ENCODE measurements at regions not wholly inside any gene's neighbourhood (a gene's known extent, or its start where the extent isn't known, plus 50 kb on each side); places are given as distances from the start of the nearest gene placed in this dataset.

- TF ChIP-seq PATZ1 (CRISPR knock-in tag; IDR thresholded peaks at IDR 0.05; ENCODE audit: borderline replicate concordance) (no peak), TCF4 (CRISPR knock-in tag; IDR thresholded peaks at IDR 0.05; ENCODE audit: borderline replicate concordance) (no peak), ISL1 (CRISPR knock-in tag; IDR thresholded peaks at IDR 0.05) (no peak), BACH2 (CRISPR knock-in tag; IDR thresholded peaks at IDR 0.05; ENCODE audit: borderline replicate concordance) (no peak), CSDC2 (CRISPR knock-in tag; IDR thresholded peaks at IDR 0.05) (no peak), ARNTL (CRISPR knock-in tag; IDR thresholded peaks at IDR 0.05; ENCODE audit: borderline replicate concordance, low read depth) (no peak), ZNF8 (CRISPR knock-in tag; IDR thresholded peaks at IDR 0.05) (no peak), PPARA (CRISPR knock-in tag; IDR thresholded peaks at IDR 0.05; ENCODE audit: borderline replicate concordance) (no peak), ZFP3 (CRISPR knock-in tag; IDR thresholded peaks at IDR 0.05) (no peak), ZNF70 (CRISPR knock-in tag; IDR thresholded peaks at IDR 0.05) (no peak)
Measured at GRCh38 chr14:38561657-38562056, 305.8 kb upstream of the CLEC14A start.

All from SK-N-SH treated with all-trans-retinoic acid at 6 μM for 48 hours (cell line).